H1 (cell line): ENCODE measurements at regions not wholly inside any gene's neighbourhood (a gene's known extent, or its start where the extent isn't known, plus 50 kb on each side); places are given as distances from the start of the nearest gene placed in this dataset.

ENCODE experiments used
- CTCF ChIA-PET: fragments of 300-600 bp; sonication (Branson Sonifier 250); formaldehyde crosslinking; loops from one replicate; lab custom pipeline; 2021; ENCODE audit not compliant: partially characterized antibody; lab: Charles Lee
- POLR2A ChIA-PET: fragments of 300-600 bp; sonication (Branson Sonifier 250); formaldehyde crosslinking; loops from one replicate; lab custom pipeline; 2021; ENCODE audit warnings: inconsistent platforms; ENCODE audit not compliant: partially characterized antibody; lab: Charles Lee
- DNase-seq, 2 experiments: peaks; one replicate each; pipeline versions ENCODE4 v3.0.0 to v3.0.0-alpha.2; 2010 to 2022; ENCODE audit warnings: low spot score in 2 of 2, low read depth in 1 of 2, mixed read lengths in 1 of 2
- FAIRE-seq: peaks from 2 replicates; lab custom pipeline; 2011; peaks lifted over from hg19 to GRCh38; lab: Jason Lieb, UNC
- H2AFZ ChIP-seq: 2 replicates; pipeline ENCODE4 v1.8.1; 2012; ENCODE audit warnings: low read length, inconsistent platforms
- H2AK5ac ChIP-seq: 2 replicates; pipeline ENCODE4 v1.6.1; 2013; ENCODE audit warnings: low read depth, low read length
- H2BK120ac ChIP-seq: replicated peaks from 2 replicates; pipeline ENCODE3; 2013; ENCODE audit warnings: low read depth, low read length, inconsistent platforms
- H2BK12ac ChIP-seq: 2 replicates; pipeline ENCODE4 v1.6.1; 2013; ENCODE audit warnings: low read depth, low read length
- H2BK15ac ChIP-seq: 2 replicates; pipeline ENCODE4 v1.6.1; 2013; ENCODE audit warnings: low read length
- H2BK20ac ChIP-seq: 2 replicates; pipeline ENCODE4 v1.6.1; 2013; ENCODE audit warnings: low read length
- H2BK5ac ChIP-seq: 2 replicates; pipeline ENCODE4 v1.6.1; 2013; ENCODE audit warnings: low read depth, low read length
- H3K14ac ChIP-seq: 2 replicates; pipeline ENCODE4 v1.6.1; 2013; ENCODE audit warnings: inconsistent platforms; ENCODE audit not compliant: insufficient read length
- H3K18ac ChIP-seq: 2 replicates; pipeline ENCODE4 v1.6.1; 2013; ENCODE audit warnings: low read length; ENCODE audit errors: extremely low read depth
- H3K23ac ChIP-seq: 2 replicates; pipeline ENCODE4 v1.6.1; 2013; ENCODE audit warnings: inconsistent platforms; ENCODE audit not compliant: insufficient read length
- H3K23me2 ChIP-seq: 2 replicates; pipeline ENCODE4 v1.6.1; 2013; ENCODE audit warnings: low read depth, low read length
- H3K27ac ChIP-seq: 2 replicates; pipeline ENCODE4 v1.6.1; 2011; ENCODE audit warnings: low read depth, low read length, inconsistent platforms
- H3K27me3 ChIP-seq, 4 experiments: replicated peaks in 1 of 4; 1 replicate in 1 of 4; 2 replicates in 3 of 4; pipeline versions ENCODE4 v1.6.1 to v1.8.1; 2011 to 2013; ENCODE audit warnings: low read length in 3 of 4, mild to moderate bottlenecking in 3 of 4, inconsistent platforms in 2 of 4, mixed read lengths in 2 of 4, moderate library complexity in 1 of 4; ENCODE audit not compliant: control insufficient read depth in 3 of 4, insufficient read depth in 3 of 4; ENCODE audit errors: extremely low read depth in 1 of 4
- H3K36me3 ChIP-seq, 4 experiments: 2 replicates each; pipeline versions ENCODE4 v1.6.1 to v1.8.1; 2011 to 2013; ENCODE audit warnings: mild to moderate bottlenecking in 4 of 4, low read length in 3 of 4, moderate library complexity in 2 of 4, control low read depth in 1 of 4, inconsistent platforms in 1 of 4; ENCODE audit not compliant: insufficient read depth in 4 of 4, control insufficient read depth in 2 of 4
- H3K4ac ChIP-seq: replicated peaks from 2 replicates; pipeline ENCODE3; 2013; ENCODE audit warnings: low read length, low read depth, mixed read lengths, inconsistent platforms; ENCODE audit not compliant: insufficient read length
- H3K4me1 ChIP-seq, 4 experiments: replicated peaks in 1 of 4; 1 replicate in 1 of 4; 2 replicates in 3 of 4; pipeline versions ENCODE4 v1.6.1 to v1.8.1; 2011 to 2013; ENCODE audit warnings: low read length in 3 of 4, inconsistent platforms in 2 of 4, mixed read lengths in 1 of 4; ENCODE audit not compliant: insufficient read depth in 4 of 4, control insufficient read depth in 3 of 4
- H3K4me2 ChIP-seq, 2 experiments: 2 replicates each; pipeline versions ENCODE4 v1.6.1 to v1.8.1; 2011 to 2013; ENCODE audit warnings: low read depth in 2 of 2, low read length in 2 of 2, control low read depth in 1 of 2, inconsistent platforms in 1 of 2, mild to moderate bottlenecking in 1 of 2; ENCODE audit not compliant: insufficient read depth in 1 of 2
- H3K4me3 ChIP-seq, 4 experiments: fragments of 200-600, 300-600 bp in 1 of 4; sonication (generic), shearing (Covaris generic), sonication (Bioruptor Twin) in 1 of 4; 2 replicates each; pipeline versions ENCODE4 v1.5.1 to v1.8.1; 2011 to 2016; ENCODE audit warnings: low read length in 4 of 4, low read depth in 3 of 4, control low read depth in 2 of 4, inconsistent platforms in 2 of 4, mild to moderate bottlenecking in 2 of 4, mixed read lengths in 1 of 4, moderate library complexity in 1 of 4; ENCODE audit not compliant: insufficient read depth in 2 of 4; ENCODE audit errors: extremely low read depth in 1 of 4
- H3K56ac ChIP-seq: replicated peaks from 2 replicates; pipeline ENCODE3; 2013; ENCODE audit warnings: low read depth, mild to moderate bottlenecking, mixed read lengths, low read length, inconsistent platforms; ENCODE audit not compliant: insufficient read length
- H3K79me1 ChIP-seq: 2 replicates; pipeline ENCODE4 v1.6.1; 2013; ENCODE audit warnings: low read depth, low read length, control low read depth
- H3K79me2 ChIP-seq, 2 experiments: 2 replicates each; pipeline versions ENCODE4 v1.6.1 to v1.8.1; 2012 to 2013; ENCODE audit warnings: low read length in 2 of 2, mild to moderate bottlenecking in 2 of 2, inconsistent platforms in 1 of 2; ENCODE audit not compliant: insufficient read depth in 2 of 2, control insufficient read depth in 1 of 2
- H3K9ac ChIP-seq, 4 experiments: replicated peaks in 1 of 4; 1 replicate in 1 of 4; 2 replicates in 3 of 4; pipeline versions ENCODE4 v1.6.1 to v1.8.1; 2011 to 2013; ENCODE audit warnings: low read depth in 3 of 4, low read length in 3 of 4, control low read depth in 2 of 4, mild to moderate bottlenecking in 2 of 4, moderate library complexity in 2 of 4, inconsistent platforms in 1 of 4; ENCODE audit errors: extremely low read depth in 1 of 4
- H3K9me3 ChIP-seq, 2 experiments: 2 replicates each; pipeline versions ENCODE4 v1.6.1 to v1.8.1; 2012 to 2013; ENCODE audit warnings: mild to moderate bottlenecking in 2 of 2, moderate library complexity in 2 of 2, control low read depth in 1 of 2, inconsistent platforms in 1 of 2, low read depth in 1 of 2, low read length in 1 of 2, mixed read lengths in 1 of 2; ENCODE audit not compliant: insufficient read depth in 2 of 2
- H4K20me1 ChIP-seq, 2 experiments: replicated peaks in 1 of 2; 2 replicates each; pipeline versions ENCODE3 to v1.8.1; 2011 to 2013; ENCODE audit warnings: inconsistent platforms in 2 of 2, low read length in 2 of 2, mild to moderate bottlenecking in 1 of 2; ENCODE audit not compliant: insufficient read depth in 2 of 2, control insufficient read depth in 1 of 2
- H4K5ac ChIP-seq: 2 replicates; pipeline ENCODE4 v1.6.1; 2013; ENCODE audit warnings: low read length, low read depth, mixed read lengths, inconsistent platforms; ENCODE audit not compliant: insufficient read length
- H4K8ac ChIP-seq: 2 replicates; pipeline ENCODE4 v1.8.0; 2013; ENCODE audit warnings: mild to moderate bottlenecking, moderate library complexity, low read length, inconsistent platforms; ENCODE audit not compliant: insufficient read depth; ENCODE audit errors: extremely low read depth
- H4K91ac ChIP-seq: replicated peaks from 2 replicates; pipeline ENCODE3; 2013; ENCODE audit warnings: low read length, mixed read lengths, inconsistent platforms; ENCODE audit not compliant: insufficient read length
- BACH1 ChIP-seq: IDR thresholded peaks from 2 replicates; pipeline ENCODE4 v1.6.1; 2012; ENCODE audit warnings: low read length, improper control_type of control experiment
- CHD1 ChIP-seq: IDR thresholded peaks from 2 replicates; pipeline ENCODE4 v1.6.1; 2012; ENCODE audit warnings: low read depth, low read length, improper control_type of control experiment
- KDM1A ChIP-seq: fragments of 200-600, 300-600 bp; sonication (generic); IDR thresholded peaks from 2 replicates; pipeline ENCODE4 v1.7.1; 2016; ENCODE audit warnings: mild to moderate bottlenecking, low read length, borderline replicate concordance
- KDM4A ChIP-seq: IDR thresholded peaks from one replicate; pipeline ENCODE4 v1.7.1; 2012; ENCODE audit warnings: low read depth, mild to moderate bottlenecking, moderate library complexity, low read length, inconsistent platforms; ENCODE audit not compliant: severe bottlenecking
- KDM5A ChIP-seq: fragments of 200-600 bp; IDR thresholded peaks from 2 replicates; pipeline ENCODE4 v1.7.1; 2012; ENCODE audit warnings: mild to moderate bottlenecking, low read length, inconsistent platforms, mixed read lengths
- SAP30 ChIP-seq: fragments of 300-600 bp; sonication (generic); IDR thresholded peaks from 2 replicates; pipeline ENCODE4 v1.7.1; 2012; ENCODE audit warnings: low read length, moderate library complexity, mild to moderate bottlenecking, inconsistent platforms; ENCODE audit not compliant: insufficient read depth, insufficient replicate concordance
- TAF7 ChIP-seq: optimal IDR thresholded peaks from 2 replicates; pipeline ENCODE3; 2011; ENCODE audit warnings: low read depth, mild to moderate bottlenecking, inconsistent platforms, low read length, moderate library complexity, borderline replicate concordance
- YY1 ChIP-seq: IDR thresholded peaks from 2 replicates; pipeline ENCODE4 v1.6.1; 2011; ENCODE audit warnings: low read depth, mild to moderate bottlenecking, low read length
- WGBS, 2 experiments: shearing (Covaris generic) in 1 of 2; methylation state at CpG; one replicate each; pipeline versions ENCODE4 v1.1.6 to v1.1.7; 2013 to 2015; ENCODE audit warnings: low lambda C conversion rate in 2 of 2, mixed read lengths in 2 of 2, inconsistent platforms in 1 of 2, low coverage in 1 of 2, missing lambda C conversion rate in 1 of 2; ENCODE audit not compliant: insufficient replicate concordance in 2 of 2, insufficient coverage in 1 of 2, insufficient read length in 1 of 2; ENCODE audit errors: extremely low coverage in 1 of 2, missing lambda C conversion rate in 1 of 2; 5-methylcytosine and 5-hydroxymethylcytosine counted together
- TF ChIP-seq, protein P1 (sequence below): IDR thresholded peaks from 2 replicates; pipeline ENCODE4 v1.6.1; 2012; ENCODE audit warnings: low read length, inconsistent platforms
- TF ChIP-seq, protein P2 (sequence below): IDR thresholded peaks from 2 replicates; pipeline ENCODE4 v1.6.1; 2011; ENCODE audit warnings: low read depth, mild to moderate bottlenecking, low read length; ENCODE audit not compliant: insufficient read depth

GRCh38 chr10:120392671-120393079, 64.4 kb upstream of the PLPP4 start:
- Histone ChIP-seq H2AFZ (no peak overlapping the region), H3K36me3 (no peaks in the 10 kb centered on the region), H3K4me1 (peaks cover 0 to 8% (median 0%) of the 10 kb centered on the region in 4 experiments; a peak in 2 of 7 replicates), H3K9ac (no peak overlapping the region), H4K91ac (no peak overlapping the region), H2BK120ac (no peak overlapping the region), H3K18ac (no peak overlapping the region), H3K23ac (no peak overlapping the region)
- POLR2A ChIA-PET: no interaction called here
- TF ChIP-seq SAP30 (no peak), BACH1 (no peak), KDM5A (no peak), CHD1 (no peak), TAF7 (no peak), YY1 (no peak), KDM4A (no peak), KDM1A (no peak)
- TF ChIP-seq, protein P1, sequence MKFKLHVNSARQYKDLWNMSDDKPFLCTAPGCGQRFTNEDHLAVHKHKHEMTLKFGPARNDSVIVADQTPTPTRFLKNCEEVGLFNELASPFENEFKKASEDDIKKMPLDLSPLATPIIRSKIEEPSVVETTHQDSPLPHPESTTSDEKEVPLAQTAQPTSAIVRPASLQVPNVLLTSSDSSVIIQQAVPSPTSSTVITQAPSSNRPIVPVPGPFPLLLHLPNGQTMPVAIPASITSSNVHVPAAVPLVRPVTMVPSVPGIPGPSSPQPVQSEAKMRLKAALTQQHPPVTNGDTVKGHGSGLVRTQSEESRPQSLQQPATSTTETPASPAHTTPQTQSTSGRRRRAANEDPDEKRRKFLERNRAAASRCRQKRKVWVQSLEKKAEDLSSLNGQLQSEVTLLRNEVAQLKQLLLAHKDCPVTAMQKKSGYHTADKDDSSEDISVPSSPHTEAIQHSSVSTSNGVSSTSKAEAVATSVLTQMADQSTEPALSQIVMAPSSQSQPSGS: no peak
- TF ChIP-seq, protein P2, sequence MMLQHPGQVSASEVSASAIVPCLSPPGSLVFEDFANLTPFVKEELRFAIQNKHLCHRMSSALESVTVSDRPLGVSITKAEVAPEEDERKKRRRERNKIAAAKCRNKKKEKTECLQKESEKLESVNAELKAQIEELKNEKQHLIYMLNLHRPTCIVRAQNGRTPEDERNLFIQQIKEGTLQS: no peak
- TF ChIP-seq, all 59 proteins: peak for 0
- Histone ChIP-seq H2BK15ac (no peak overlapping the region), H3K56ac (no peak overlapping the region), H3K23me2 (no peaks in the 10 kb centered on the region), H3K9me3 (no peaks in the 10 kb centered on the region), H3K27me3 (no peaks in the 10 kb centered on the region), H2BK5ac (no peak overlapping the region), H2BK20ac (no peak overlapping the region), H3K4me2 (no peak overlapping the region), H4K5ac (no peak overlapping the region), H3K4me3 (no peak overlapping the region), H3K27ac (no peak overlapping the region), H4K20me1 (no peaks in the 10 kb centered on the region), H2AK5ac (no peak overlapping the region), H3K79me1 (no peaks in the 10 kb centered on the region), H3K4ac (no peak overlapping the region), H3K79me2 (no peaks in the 10 kb centered on the region), H3K14ac (no peak overlapping the region), H4K8ac (no peak overlapping the region), H2BK12ac (no peak overlapping the region)
- 88% methylated on average over 2 of the region's 2 CpGs; no CpG with 5 or more reads in 1 of the 2 experiments for WGBS, 2 experiments
- FAIRE-seq: no peak
- no peak for DNase-seq
- CTCF ChIA-PET: interaction anchor here (1.0 to 1.3 kb wide), 2 partner anchors 13 to 53 kb away, joined by 3 to 4 read pairs; no protein-coding TSS in a partner anchor
